ENCODE measurements at regions not wholly inside any gene's neighbourhood (a gene's known extent, or its start where the extent isn't known, plus 50 kb on each side); places are given as distances from the start of the nearest gene placed in this dataset.

DNA sequence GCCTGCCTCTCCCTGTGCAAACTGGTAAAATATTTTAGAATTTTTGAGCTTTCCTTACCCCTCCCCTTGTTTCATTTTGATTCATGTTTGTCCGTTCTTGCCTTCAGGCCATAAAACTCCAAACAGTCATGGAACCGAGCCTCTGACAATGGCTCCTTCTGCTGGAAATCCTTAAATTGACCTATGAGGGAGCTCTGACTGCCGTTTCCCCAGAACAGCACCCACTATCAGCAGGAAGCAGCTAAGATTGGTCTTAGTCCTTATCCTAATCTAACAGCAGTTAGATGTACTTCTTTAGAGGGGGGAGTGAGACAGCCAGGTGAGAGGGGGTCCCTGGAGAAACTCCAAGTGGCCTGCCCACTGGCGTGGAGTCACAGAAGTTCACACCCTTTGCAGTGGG is 106.7 kb downstream of the FAM174A start:
- H3K27ac ChIP-seq, result no peak overlapping the region
- TF ChIP-seq ZFX (IDR thresholded peaks at IDR 0.05), result no peak
- TF ChIP-seq, protein P1, sequence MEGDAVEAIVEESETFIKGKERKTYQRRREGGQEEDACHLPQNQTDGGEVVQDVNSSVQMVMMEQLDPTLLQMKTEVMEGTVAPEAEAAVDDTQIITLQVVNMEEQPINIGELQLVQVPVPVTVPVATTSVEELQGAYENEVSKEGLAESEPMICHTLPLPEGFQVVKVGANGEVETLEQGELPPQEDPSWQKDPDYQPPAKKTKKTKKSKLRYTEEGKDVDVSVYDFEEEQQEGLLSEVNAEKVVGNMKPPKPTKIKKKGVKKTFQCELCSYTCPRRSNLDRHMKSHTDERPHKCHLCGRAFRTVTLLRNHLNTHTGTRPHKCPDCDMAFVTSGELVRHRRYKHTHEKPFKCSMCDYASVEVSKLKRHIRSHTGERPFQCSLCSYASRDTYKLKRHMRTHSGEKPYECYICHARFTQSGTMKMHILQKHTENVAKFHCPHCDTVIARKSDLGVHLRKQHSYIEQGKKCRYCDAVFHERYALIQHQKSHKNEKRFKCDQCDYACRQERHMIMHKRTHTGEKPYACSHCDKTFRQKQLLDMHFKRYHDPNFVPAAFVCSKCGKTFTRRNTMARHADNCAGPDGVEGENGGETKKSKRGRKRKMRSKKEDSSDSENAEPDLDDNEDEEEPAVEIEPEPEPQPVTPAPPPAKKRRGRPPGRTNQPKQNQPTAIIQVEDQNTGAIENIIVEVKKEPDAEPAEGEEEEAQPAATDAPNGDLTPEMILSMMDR (conservative IDR thresholded peaks at IDR 0.05), result no peak

DNA sequence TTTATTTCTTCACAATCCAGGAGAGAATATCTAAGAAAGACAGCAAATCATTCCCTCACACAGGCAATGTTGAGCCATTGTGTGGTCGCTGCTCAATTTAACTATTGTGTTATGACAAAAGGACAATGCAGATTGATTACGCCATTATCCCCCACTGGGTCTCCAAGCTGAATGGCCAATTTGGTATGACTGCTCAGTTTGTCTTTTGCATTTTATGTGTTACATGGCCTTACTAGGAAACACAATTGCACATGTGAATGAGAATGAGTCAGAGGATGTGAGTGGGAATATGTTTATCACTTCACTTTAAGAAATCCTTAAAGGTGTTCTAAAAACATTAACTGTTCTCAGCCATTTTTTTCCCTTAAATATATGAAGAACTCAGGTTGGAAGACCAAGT is 108.3 kb downstream of the FAM174A start:
- no peak for TF ChIP-seq ZFX (IDR thresholded peaks at IDR 0.05)
- TF ChIP-seq, protein P1 (conservative IDR thresholded peaks at IDR 0.05), result no peak
- no peak overlapping the region for H3K27ac ChIP-seq

DNA sequence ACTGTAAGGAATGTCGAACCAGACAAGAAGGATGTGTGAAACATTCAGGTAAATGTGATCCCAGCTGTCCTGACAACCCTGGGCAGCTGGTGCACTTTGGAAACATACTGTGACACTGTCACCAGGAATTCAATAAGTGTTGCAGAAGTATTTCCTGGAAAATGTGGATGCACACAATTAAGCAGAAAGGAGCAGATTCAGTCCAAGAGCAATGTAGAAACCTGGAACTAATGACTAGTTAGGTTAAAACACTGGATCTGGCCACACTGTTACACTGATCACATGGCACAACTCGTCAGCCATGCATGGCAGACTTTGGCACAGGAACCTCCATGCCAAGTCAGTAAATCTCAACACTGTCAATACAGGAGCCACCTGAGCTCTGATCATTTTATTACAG is 109.0 kb downstream of the FAM174A start:
- no peak overlapping the region for H3K27ac ChIP-seq
- no peak for TF ChIP-seq ZFX (IDR thresholded peaks at IDR 0.05)
- TF ChIP-seq, protein P1 (conservative IDR thresholded peaks at IDR 0.05), result no peak

DNA sequence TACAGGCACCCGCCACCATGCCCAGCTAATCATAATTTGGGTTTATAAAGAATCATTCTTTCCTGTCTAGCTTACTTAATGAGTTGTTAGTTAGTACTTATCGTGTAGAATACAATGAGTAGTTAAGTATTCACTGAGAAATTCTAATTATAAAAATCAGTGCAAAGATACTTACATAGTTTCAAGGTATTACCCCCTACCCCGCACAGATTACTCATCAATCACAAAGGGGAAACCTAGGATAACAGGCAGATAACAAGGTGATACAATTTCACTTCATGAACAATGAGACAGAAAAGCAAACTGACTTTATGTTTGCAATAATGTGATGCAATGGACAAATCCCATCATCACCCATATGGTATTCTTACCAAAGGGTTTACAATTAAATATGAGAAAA is 109.6 kb downstream of the FAM174A start:
- no peak for TF ChIP-seq ZFX (IDR thresholded peaks at IDR 0.05)
- TF ChIP-seq, protein P1 (conservative IDR thresholded peaks at IDR 0.05), result no peak
- no peak overlapping the region for H3K27ac ChIP-seq

DNA sequence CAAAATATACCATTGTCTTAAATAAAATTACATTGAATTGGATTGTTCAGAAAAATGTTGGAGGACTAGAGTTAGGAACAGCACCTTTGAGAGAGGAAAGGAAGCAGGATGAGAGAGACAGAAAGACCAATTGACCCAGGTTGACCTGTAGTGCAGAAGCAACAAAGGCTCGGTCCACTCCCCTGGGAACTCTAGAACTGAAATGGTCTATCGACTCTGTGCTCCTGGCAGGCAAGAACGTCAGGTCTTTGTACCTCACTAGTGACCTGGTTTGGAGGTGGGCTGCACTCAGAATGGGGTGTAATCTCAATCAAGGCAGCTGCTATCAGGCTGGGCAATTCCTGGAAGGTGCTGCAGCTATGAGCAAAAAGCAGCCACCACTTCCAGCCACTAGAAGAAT is 110.8 kb downstream of the FAM174A start:
- no peak for TF ChIP-seq ZFX (IDR thresholded peaks at IDR 0.05)
- TF ChIP-seq, protein P1 (conservative IDR thresholded peaks at IDR 0.05), result no peak
- no peak overlapping the region for H3K27ac ChIP-seq

DNA sequence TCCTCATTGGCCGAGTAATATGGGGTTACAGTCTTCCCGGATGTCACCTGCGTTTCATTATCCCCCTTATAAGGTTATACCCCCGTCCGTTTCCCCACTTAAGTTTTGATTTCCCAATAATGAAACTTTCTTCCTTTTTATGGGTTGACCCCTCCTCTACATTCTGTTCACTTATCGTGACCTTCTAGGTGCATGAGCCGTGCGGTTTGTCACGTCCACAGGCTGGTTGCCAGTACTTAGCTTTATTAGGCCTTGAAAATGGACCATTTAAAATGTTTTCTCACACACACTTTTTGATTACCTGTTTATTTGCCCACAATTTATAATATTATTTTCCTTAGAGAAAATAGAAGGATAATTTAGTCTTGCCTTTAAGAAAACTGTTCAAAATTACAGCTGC is 111.5 kb downstream of the FAM174A start:
- TF ChIP-seq ZFX (IDR thresholded peaks at IDR 0.05), result no peak
- TF ChIP-seq, protein P1 (conservative IDR thresholded peaks at IDR 0.05), result no peak
- no peak overlapping the region for H3K27ac ChIP-seq

DNA sequence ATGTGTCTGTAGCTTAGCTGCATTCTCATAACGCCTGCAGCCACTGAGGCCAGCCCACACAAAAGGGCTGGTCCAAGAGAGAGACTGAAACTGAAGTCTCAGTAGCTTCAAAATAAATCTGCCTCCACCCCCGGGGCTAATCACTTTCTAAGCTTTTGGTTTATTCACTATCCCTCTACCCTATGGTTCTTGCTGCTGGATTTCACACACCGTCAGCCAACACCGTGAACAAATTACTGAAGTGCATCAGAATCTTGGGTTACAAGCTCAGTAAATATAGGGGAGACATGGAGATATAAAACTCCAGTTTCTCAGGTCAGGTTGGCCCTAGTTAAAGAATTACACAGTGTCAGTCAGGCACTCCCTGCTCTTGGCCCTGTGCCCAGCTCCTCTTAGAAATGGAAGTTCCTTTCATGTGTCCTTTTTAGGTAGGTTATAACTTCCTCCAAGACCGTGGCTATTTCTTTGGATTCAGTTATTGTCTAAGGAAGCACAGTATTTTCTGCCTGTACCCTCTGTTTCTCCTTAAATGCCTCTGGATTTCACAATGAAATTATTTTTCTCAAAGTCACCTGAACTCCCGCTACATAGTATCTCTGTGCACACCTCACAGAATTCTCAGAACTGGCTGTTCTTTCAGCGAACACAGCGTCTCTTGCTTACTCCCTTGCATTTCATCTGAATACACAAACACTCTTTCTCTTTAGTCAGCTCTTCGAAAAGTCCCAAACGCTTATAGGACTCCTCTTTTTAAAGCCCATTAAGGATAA is 112.5 kb downstream of the FAM174A start:
- TF ChIP-seq, protein P1 (conservative IDR thresholded peaks at IDR 0.05), result no peak
- no peak for TF ChIP-seq ZFX (IDR thresholded peaks at IDR 0.05)
- H3K27ac ChIP-seq, result no peak overlapping the region

All from C4-2B (cell line).